ENCODE measurements at regions not wholly inside any gene's neighbourhood (a gene's known extent, or its start where the extent isn't known, plus 50 kb on each side); places are given as distances from the start of the nearest gene placed in this dataset.

DNA sequence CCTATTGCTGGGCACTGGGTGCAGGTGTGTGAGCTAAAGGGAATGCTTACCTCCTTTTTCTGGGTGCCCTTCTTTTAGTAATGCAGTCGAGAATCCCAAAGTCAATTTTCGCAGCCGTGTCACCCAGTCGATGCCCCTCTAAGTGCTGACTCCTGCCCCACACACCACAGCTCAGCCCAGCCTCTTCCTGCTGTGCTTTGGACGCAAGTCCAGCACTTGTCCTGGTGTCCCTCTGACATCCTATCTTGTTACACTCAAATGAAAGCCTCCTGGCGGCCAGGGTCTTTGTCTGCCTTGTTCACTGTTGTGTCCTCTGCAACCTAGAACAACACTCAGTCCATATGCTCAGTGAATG, 58.5 kb upstream of the RUNX3 start:
- peaks cover 5% of the 10 kb centered on the region for H3K36me3 Mint-ChIP-seq
- peak overlapping the region; percentile 58 for H3K4me3 Mint-ChIP-seq
- H3K9me3 Mint-ChIP-seq (ENCODE audit: low read depth): peaks cover 3% of the 10 kb centered on the region
- no peaks in the 10 kb centered on the region for H3K27me3 Mint-ChIP-seq
- peak overlapping the region; percentile 94 for H3K27ac Mint-ChIP-seq
- H3K4me1 Mint-ChIP-seq (ENCODE audit: low read depth): peaks cover 97% of the 10 kb centered on the region

DNA sequence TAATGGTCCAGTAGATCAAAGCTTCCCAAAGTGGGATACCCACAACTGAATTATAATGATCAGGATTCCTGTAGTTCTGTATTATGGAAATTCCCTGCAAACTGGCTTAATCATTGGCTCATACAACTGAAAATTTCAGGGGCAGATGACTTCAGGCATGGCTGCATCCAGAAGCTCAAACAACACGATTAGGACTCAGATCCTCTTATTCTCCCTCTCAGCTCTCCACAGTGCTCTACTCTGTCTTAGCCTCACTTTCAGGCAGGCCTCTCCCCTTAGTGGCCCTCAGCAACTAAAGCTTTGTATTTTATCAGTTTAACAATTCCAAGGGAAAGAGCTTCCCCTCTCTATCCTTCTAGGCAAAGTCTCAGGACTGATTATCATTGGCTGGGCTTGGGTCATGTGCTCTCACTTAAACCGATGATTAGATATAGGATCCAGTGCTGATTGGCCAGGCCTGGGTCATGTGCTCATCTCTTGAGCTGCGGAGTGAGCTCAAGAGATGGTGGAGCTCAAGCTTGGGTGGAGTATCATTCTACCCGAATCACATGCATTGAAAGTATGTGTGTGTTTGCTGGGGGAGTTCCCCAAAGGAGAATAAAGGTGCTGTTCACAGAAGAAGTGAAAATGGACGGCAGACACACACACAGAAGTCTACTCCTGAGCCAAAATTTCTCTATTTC, 57.9 kb upstream of the RUNX3 start:
- Mint-ChIP-seq H3K4me3 (peak overlapping the region; percentile 58), H3K27me3 (no peaks in the 10 kb centered on the region), H3K4me1 (ENCODE audit: low read depth) (peaks cover 97% of the 10 kb centered on the region), H3K27ac (peak overlapping the region; percentile 94), H3K9me3 (ENCODE audit: low read depth) (peaks cover 3% of the 10 kb centered on the region), H3K36me3 (peaks cover 5% of the 10 kb centered on the region)

DNA sequence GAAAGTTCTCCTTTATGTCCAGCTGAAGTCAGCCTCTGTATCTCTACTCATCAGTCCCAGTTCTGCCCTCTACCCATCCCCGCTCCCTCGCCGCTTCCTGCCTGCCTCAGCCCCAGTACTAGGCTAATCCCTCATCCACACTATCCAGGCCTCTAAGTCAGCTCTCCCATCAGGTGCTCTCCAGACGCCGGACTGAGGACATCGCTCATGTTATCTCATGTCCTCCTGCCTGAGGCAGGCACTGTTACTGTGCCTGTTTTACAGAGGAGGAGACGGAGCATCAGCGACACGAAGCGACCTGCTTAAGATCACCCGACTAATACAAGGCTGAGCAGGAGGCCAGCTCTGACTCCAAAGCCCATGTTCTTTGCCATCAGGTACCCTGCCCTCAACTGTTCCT, 57.3 kb upstream of the RUNX3 start:
- peaks cover 5% of the 10 kb centered on the region for H3K36me3 Mint-ChIP-seq
- peak overlapping the region; percentile 58 for H3K4me3 Mint-ChIP-seq
- no peaks in the 10 kb centered on the region for H3K27me3 Mint-ChIP-seq
- peaks cover 3% of the 10 kb centered on the region for H3K9me3 Mint-ChIP-seq (ENCODE audit: low read depth)
- H3K4me1 Mint-ChIP-seq (ENCODE audit: low read depth): peaks cover 97% of the 10 kb centered on the region
- H3K27ac Mint-ChIP-seq: no peak overlapping the region

DNA sequence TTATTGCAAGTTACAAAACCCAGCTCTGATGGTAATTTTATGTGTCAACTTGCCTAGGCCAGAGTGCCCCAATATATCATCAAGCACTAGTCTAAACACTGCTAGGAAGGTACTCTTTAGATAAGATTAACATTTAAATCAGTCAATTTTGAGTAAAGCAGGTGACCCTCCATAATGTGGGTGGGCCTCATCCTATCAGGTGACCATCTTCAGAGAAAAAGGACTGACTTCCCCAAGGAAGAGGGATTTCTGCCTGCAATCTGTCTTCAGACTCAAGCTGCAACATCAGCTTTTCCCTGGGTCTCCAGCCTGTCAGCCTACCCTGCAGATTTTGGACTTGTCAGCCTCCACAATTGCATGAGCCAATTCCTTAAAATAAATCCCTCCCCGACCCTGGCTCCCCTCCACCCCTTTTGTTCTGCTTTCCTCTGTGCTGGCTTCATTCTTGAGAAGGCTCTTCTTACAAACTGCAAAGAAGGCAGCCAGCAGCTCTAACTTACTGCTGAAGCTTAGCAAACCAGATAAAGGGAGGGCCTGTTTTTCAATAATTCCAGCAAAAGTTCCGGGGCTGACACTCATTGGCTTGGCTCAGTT, 56.4 kb upstream of the RUNX3 start:
- peaks cover 3% of the 10 kb centered on the region for H3K9me3 Mint-ChIP-seq (ENCODE audit: low read depth)
- no peak overlapping the region for H3K4me3 Mint-ChIP-seq
- no peaks in the 10 kb centered on the region for H3K27me3 Mint-ChIP-seq
- peaks cover 5% of the 10 kb centered on the region for H3K36me3 Mint-ChIP-seq
- H3K4me1 Mint-ChIP-seq (ENCODE audit: low read depth): peaks cover 97% of the 10 kb centered on the region
- H3K27ac Mint-ChIP-seq: peak overlapping the region; percentile 2

DNA sequence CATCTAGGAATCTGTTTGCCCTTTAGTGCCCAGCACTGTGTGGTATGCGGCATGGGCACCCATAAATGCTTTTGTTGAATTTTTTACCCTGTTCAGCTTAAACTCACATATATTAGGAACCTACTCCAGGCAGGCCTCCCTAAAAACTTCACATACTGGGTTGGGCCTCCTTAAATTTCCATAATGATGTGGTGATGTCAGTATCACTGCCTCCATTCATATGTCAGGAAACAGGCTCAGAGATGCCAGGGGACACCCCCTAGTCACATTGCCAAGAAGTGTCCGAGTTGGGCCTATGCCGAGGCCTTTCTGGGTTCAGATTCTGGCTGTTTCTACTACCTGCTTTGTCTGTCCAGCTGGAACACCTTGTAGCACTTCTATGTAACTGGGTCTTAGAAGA, 55.7 kb upstream of the RUNX3 start:
- peaks cover 5% of the 10 kb centered on the region for H3K36me3 Mint-ChIP-seq
- H3K27ac Mint-ChIP-seq: peak overlapping the region; percentile 86
- H3K4me3 Mint-ChIP-seq: peak overlapping the region; percentile 59
- H3K9me3 Mint-ChIP-seq (ENCODE audit: low read depth): peaks cover 3% of the 10 kb centered on the region
- no peaks in the 10 kb centered on the region for H3K27me3 Mint-ChIP-seq
- H3K4me1 Mint-ChIP-seq (ENCODE audit: low read depth): peaks cover 96% of the 10 kb centered on the region

DNA sequence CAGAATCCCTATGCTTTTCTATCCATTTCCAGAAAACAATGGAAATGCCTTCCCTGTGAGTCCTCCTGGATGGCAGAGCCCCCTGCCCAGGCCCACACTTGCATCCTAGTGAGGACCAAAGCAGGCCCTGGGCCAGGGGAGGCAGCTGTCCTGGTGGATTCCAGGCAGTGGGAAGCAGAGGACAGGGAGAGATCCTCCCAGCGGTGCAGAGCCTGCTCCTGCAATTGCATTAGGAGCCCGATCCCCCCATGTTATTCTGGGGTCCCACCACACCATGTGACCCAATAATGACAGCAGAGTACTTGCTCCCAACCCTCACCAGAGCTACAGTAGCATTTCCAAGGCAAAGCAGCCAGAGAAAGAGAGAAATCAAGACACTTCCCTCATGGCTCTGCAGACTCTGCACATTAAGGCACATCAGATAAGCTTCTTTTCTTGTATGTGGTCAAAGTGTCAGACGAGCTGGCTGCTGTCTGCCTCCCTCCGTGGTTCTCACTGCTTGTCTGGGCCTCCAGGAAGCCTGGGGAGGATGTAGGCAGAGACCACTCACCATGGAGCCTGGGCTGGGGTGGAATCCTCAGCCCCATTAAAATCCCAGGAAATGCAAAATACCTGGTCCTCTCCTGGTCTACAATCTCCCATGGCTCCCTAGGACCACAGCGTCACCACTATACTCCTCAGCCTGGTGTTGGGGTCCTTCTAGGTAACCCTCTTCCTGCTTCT, 54.9 kb upstream of the RUNX3 start:
- H3K4me1 Mint-ChIP-seq (ENCODE audit: low read depth): peaks cover 96% of the 10 kb centered on the region
- peaks cover 5% of the 10 kb centered on the region for H3K36me3 Mint-ChIP-seq
- H3K27ac Mint-ChIP-seq: peak overlapping the region; percentile 86
- no peaks in the 10 kb centered on the region for H3K27me3 Mint-ChIP-seq
- H3K9me3 Mint-ChIP-seq (ENCODE audit: low read depth): peaks cover 3% of the 10 kb centered on the region
- H3K4me3 Mint-ChIP-seq: peak overlapping the region; percentile 59

DNA sequence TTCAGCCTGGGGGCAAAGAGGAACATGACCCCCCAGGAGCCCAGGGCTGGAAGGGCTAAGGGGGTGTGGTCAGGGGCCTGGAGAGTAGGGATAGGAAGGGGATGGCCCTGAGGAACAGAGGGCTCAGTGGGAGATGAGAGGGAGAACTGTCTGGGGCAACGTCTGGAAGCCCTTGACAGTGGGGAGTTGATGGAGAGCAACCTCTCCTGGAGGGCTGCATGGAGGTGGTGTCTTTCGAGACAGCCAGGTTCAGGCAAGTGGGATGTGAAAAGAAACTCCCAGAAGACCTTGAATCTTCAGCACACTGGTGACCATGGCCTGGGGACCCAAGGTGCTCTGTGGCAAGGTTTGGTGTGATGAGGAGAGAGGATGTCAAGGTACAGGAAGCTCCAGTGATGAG, 54.2 kb upstream of the RUNX3 start:
- H3K9me3 Mint-ChIP-seq (ENCODE audit: low read depth): peaks cover 3% of the 10 kb centered on the region
- peaks cover 96% of the 10 kb centered on the region for H3K4me1 Mint-ChIP-seq (ENCODE audit: low read depth)

DNA sequence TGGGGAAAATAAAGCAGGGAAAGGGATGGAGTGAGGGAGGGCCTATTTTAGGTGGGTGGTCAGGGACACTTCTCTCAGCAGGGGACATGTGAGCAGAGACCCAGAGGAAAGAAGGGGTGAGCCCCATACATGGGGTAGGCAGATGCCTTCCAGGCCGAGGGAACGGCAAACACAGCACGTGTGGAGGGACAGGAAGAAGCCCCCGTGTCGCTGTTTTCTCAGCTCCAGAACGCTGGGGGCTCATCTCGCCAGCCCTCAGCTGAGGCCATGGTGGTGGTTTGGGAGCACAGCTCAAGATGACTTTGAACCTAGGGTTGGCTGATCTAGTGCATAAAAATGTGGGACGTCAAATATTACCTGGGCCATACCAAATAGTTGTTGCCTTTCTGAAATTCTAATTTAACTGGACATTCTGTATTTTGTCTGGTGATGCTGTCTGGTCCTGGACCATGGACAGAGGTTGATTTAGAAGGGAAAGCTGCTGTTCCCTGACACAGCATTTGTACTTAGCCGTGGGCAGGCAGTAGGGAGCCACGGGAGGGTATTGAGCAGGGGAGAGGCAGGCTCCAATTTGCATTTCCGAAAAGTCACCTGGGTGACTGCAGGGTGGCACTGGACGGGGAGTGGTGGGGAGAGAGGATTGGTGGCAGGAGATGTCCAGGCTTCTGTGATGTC, 53.1 kb upstream of the RUNX3 start:
- Mint-ChIP-seq H3K27ac (peak overlapping the region; percentile 87), H3K4me3 (peak overlapping the region; percentile 76), H3K36me3 (peaks cover 3% of the 10 kb centered on the region), H3K9me3 (ENCODE audit: low read depth) (peaks cover 3% of the 10 kb centered on the region), H3K27me3 (no peaks in the 10 kb centered on the region), H3K4me1 (ENCODE audit: low read depth) (peaks cover 97% of the 10 kb centered on the region)

More for the DNA sequence above, 54.2 kb upstream of the RUNX3 start:
- Mint-ChIP-seq H3K27me3 (no peaks in the 10 kb centered on the region), H3K4me3 (peak overlapping the region; percentile 28), H3K27ac (peak overlapping the region; percentile 87), H3K36me3 (peaks cover 5% of the 10 kb centered on the region)

DNA sequence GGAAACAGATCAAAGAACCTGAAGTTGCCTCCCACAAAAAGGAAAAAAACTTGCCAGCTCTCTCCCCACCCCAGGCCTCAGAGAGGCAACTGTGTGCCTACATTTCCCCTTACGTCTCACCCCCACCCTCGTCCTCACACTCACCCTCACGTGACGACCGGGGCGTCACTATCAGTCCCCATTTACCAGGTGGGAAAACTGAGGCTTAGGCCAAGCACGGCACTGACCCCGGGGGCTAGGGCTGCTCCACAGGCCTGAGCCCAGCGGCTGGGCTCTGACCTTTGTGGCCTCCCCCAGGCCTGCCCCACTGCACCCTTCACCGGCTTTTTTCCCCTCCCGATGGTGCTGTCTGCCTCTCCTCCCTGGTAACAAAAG, 51.5 kb upstream of the RUNX3 start:
- peak overlapping the region; percentile 93 for H3K27ac Mint-ChIP-seq
- no peaks in the 10 kb centered on the region for H3K9me3 Mint-ChIP-seq (ENCODE audit: low read depth)
- peak overlapping the region; percentile 53 for H3K4me3 Mint-ChIP-seq
- H3K4me1 Mint-ChIP-seq (ENCODE audit: low read depth): peaks cover 91% of the 10 kb centered on the region
- H3K36me3 Mint-ChIP-seq: peaks cover 2% of the 10 kb centered on the region
- H3K27me3 Mint-ChIP-seq: no peaks in the 10 kb centered on the region

DNA sequence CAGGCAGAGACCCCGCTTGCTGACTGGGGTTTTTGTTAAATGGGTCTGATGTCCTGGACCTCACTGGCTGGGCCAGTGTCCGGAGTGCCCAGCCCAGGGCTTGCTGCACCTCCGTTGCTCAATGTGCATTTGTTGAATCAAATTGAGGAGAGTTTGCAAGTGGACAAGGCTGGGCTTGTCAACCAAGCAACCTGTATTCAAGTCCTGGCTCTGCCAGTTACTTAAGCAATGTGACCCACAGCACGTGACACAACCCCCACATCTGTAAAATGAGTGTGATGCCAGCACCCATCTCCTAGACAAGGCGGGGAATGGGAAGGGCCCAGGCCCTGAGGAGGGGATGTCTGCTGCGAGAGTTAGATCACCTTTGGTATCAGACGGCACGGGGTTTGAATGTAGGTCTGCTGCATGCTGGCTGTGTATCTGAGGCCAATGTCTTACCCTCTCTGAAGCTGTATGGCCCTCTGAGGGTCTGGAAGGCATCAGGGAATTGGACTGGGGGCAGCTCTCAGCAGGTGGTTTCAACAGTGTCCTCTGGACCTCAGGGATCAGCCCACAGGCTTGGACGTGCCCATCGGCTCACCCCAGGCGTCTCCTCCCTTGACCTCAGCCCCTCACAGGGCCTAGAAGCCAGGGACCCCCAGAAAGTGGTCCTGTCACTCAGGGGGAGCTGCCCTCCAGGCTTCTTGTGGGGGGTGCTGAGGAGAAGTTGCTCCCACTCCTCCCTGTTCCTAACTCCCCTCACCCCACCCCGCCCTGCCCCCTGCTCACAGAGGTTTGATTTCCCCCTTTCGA, 51.0 kb upstream of the RUNX3 start:
- H3K27me3 Mint-ChIP-seq: no peaks in the 10 kb centered on the region
- peaks cover 91% of the 10 kb centered on the region for H3K4me1 Mint-ChIP-seq (ENCODE audit: low read depth)
- peak overlapping the region; percentile 93 for H3K27ac Mint-ChIP-seq
- peaks cover 6% of the 10 kb centered on the region for H3K36me3 Mint-ChIP-seq
- H3K4me3 Mint-ChIP-seq: peak overlapping the region; percentile 53
- H3K9me3 Mint-ChIP-seq (ENCODE audit: low read depth): no peaks in the 10 kb centered on the region

All from activated naive CD8-positive, alpha-beta T cell (primary cell).